HepG2 (cell line): ENCODE measurements at regions not wholly inside any gene's neighbourhood (a gene's known extent, or its start where the extent isn't known, plus 50 kb on each side); places are given as distances from the start of the nearest gene placed in this dataset.

Experiments
- ATAC-seq: fragments of 200-7000 bp; cut with Tn5 transposase; 3 replicates; pipeline ENCODE4 v1.9.1; 2020; ENCODE audit warnings: mild to moderate bottlenecking, moderate library complexity
- BruUV-seq: library from RNA; stranded (reverse); fragments of 400-500 nt; replicated peaks from 2 replicates; lab custom pipeline; 2021; lab: Mats Ljungman, UMichigan
- CTCF ChIA-PET: fragments of 300-600 bp; formaldehyde crosslinking; extraction: SDS; loops from one replicate; lab custom pipeline; 2021; ENCODE audit warnings: low total read pairs, inconsistent platforms, low intra/inter-chr PET ratio; lab: Yijun Ruan, JAX
- POLR2A ChIA-PET: fragments of 350-600 bp; sonication (Branson Sonifier 250); formaldehyde crosslinking; loops from one replicate; lab custom pipeline; 2020; ENCODE audit warnings: antibody characterized with exemption, inconsistent platforms; lab: Yijun Ruan, JAX
- DNase-seq: peaks from one replicate; pipeline ENCODE4 v3.0.0-alpha.2; 2015; ENCODE audit warnings: low spot score
- FAIRE-seq: peaks from 3 replicates; lab custom pipeline; 2011; peaks lifted over from hg19 to GRCh38; lab: Jason Lieb, UNC
- H2AFZ ChIP-seq: one replicate; pipeline ENCODE4 v1.6.1; 2011; ENCODE audit warnings: low read length, inconsistent platforms
- H3K27ac ChIP-seq: fragments of 300-600 bp; 3 replicates; pipeline ENCODE4 v1.8.0; 2011; ENCODE audit warnings: mixed run types, mild to moderate bottlenecking, mixed read lengths, low read length, inconsistent platforms; ENCODE audit not compliant: insufficient read depth; ENCODE audit errors: extremely low read length
- H3K27me3 ChIP-seq, 2 experiments: fragments of 200-600 bp in 1 of 2; 2 replicates in 1 of 2; 3 replicates in 1 of 2; pipeline versions ENCODE4 v1.6.0 to v1.8.0; 2011; ENCODE audit warnings: low read length in 2 of 2, mild to moderate bottlenecking in 2 of 2, moderate library complexity in 2 of 2, inconsistent platforms in 1 of 2; ENCODE audit not compliant: insufficient read depth in 2 of 2, control insufficient read depth in 1 of 2
- H3K36me3 ChIP-seq, 2 experiments: fragments of 200-600 bp in 1 of 2; replicated peaks in 1 of 2; 2 replicates in 1 of 2; 3 replicates in 1 of 2; pipeline versions ENCODE4 v1.5.1 to v1.8.0; 2011; ENCODE audit warnings: low read length in 2 of 2, inconsistent platforms in 1 of 2; ENCODE audit not compliant: insufficient read depth in 2 of 2, control insufficient read depth in 1 of 2
- H3K4me1 ChIP-seq: 2 replicates; pipeline ENCODE4 v1.5.1; 2012; ENCODE audit warnings: low read length, inconsistent platforms; ENCODE audit not compliant: insufficient read depth
- H3K4me2 ChIP-seq: 2 replicates; pipeline ENCODE4 v1.6.0; 2011; ENCODE audit warnings: low read depth, low read length, inconsistent platforms
- H3K4me3 ChIP-seq, 3 experiments: fragments of 200-600 bp in 1 of 3; sonication (generic), shearing (Covaris generic) in 1 of 3; replicated peaks in 1 of 3; 2 replicates each; pipeline ENCODE4 v1.5.1; 2011 to 2016; ENCODE audit warnings: low read length in 3 of 3, inconsistent platforms in 2 of 3, low read depth in 2 of 3, mild to moderate bottlenecking in 2 of 3, control low read depth in 1 of 3, mixed read lengths in 1 of 3; ENCODE audit not compliant: insufficient read depth in 1 of 3
- H3K79me2 ChIP-seq: one replicate; pipeline ENCODE4 v1.6.1; 2011; ENCODE audit warnings: low read length, inconsistent platforms; ENCODE audit not compliant: insufficient read depth
- H3K9ac ChIP-seq: 2 replicates; pipeline ENCODE4 v1.6.0; 2011; ENCODE audit warnings: mild to moderate bottlenecking, low read depth, low read length, inconsistent platforms; ENCODE audit not compliant: insufficient read depth
- H3K9me3 ChIP-seq: 2 replicates; pipeline ENCODE4 v1.5.1; 2012; ENCODE audit warnings: mild to moderate bottlenecking, low read length
- H4K20me1 ChIP-seq: 2 replicates; pipeline ENCODE4 v1.6.0; 2011; ENCODE audit warnings: inconsistent platforms, mild to moderate bottlenecking, low read length, moderate library complexity; ENCODE audit not compliant: insufficient read depth
- CBFB ChIP-seq: sonication (generic); formaldehyde crosslinking; IDR thresholded peaks from 2 replicates; pipeline ENCODE4 v1.4.0; 2020; ENCODE audit warnings: missing genetic modification reagents
- DZIP1 ChIP-seq: sonication (generic); formaldehyde crosslinking; IDR thresholded peaks from 2 replicates; pipeline ENCODE4 v1.5.0; 2020; ENCODE audit warnings: mild to moderate bottlenecking, missing genetic modification reagents
- ERF ChIP-seq: IDR thresholded peaks from 2 replicates; pipeline ENCODE4 v1.6.1; 2018; ENCODE audit warnings: missing biosample characterization, missing genetic modification reagents
- HOXD1 ChIP-seq: sonication (generic); formaldehyde crosslinking; IDR thresholded peaks from 2 replicates; pipeline ENCODE4 v1.5.0; 2020; ENCODE audit warnings: missing genetic modification reagents
- LBX2 ChIP-seq: sonication (generic); formaldehyde crosslinking; IDR thresholded peaks from 2 replicates; pipeline ENCODE4 v1.5.0; 2020; ENCODE audit warnings: missing genetic modification reagents, mild to moderate bottlenecking, borderline replicate concordance
- MNT ChIP-seq: fragments of 450-650 bp; IDR thresholded peaks from 2 replicates; pipeline ENCODE4 v1.6.1; 2016
- PITX1 ChIP-seq: sonication (generic); formaldehyde crosslinking; IDR thresholded peaks from 2 replicates; pipeline ENCODE4 v1.5.1; 2020; ENCODE audit warnings: mild to moderate bottlenecking, missing genetic modification reagents
- TEF ChIP-seq: sonication (generic); formaldehyde crosslinking; IDR thresholded peaks from 2 replicates; pipeline ENCODE4 v1.5.0; 2020; ENCODE audit warnings: missing genetic modification reagents
- ZNF746 ChIP-seq: sonication (generic); formaldehyde crosslinking; IDR thresholded peaks from 2 replicates; pipeline ENCODE4 v1.8.0; 2022; ENCODE audit warnings: mild to moderate bottlenecking, missing genetic modification reagents
- WGBS: methylation state at CpG from one replicate; pipeline ENCODE4 v1.1.6; 2017; ENCODE audit warnings: low lambda C conversion rate; 5-methylcytosine and 5-hydroxymethylcytosine counted together
- in situ Hi-C: cut with HindIII; loops from 2 replicates; pipeline ENCODE4 v1.10.0; 2017; ENCODE audit warnings: low pct_unique_long_range_greater_than_20kb; ENCODE audit not compliant: extremely low pct_ligation_motif_present
- intact Hi-C: fragments of 100-400 bp; cut with micrococcal nuclease; formaldehyde crosslinking; loops from one replicate; pipeline ENCODE4 v1.10.0; 2022; ENCODE audit not compliant: unreplicated experiment

- intact Hi-C loops (no loop called here), in situ Hi-C loops (no loop called here)
- no peak overlapping the region for H3K4me2 ChIP-seq
- ATAC-seq, result no peak
- H4K20me1 ChIP-seq, result no peaks in the 10 kb centered on the region
- no peak overlapping the region for H3K4me3 ChIP-seq
- H3K9me3 ChIP-seq, result peaks cover 21% of the 10 kb centered on the region
- H3K27ac ChIP-seq, result no peak overlapping the region
- DNase-seq, result no peak
- no TSS peak for BruUV-seq
- 0% methylated on average over 2 of the region's 2 CpGs for WGBS
- no peak for FAIRE-seq
- H3K4me1 ChIP-seq, result no peaks in the 10 kb centered on the region
- ChIA-PET POLR2A (no interaction called here), CTCF (no interaction called here)
- no peak overlapping the region for H3K9ac ChIP-seq
- H2AFZ ChIP-seq, result no peak overlapping the region
- TF ChIP-seq LBX2 (no peak), ZNF746 (CRISPR knock-in tag) (no peak), TEF (CRISPR knock-in tag) (no peak), MNT (no peak), HOXD1 (CRISPR knock-in tag) (no peak), CBFB (CRISPR knock-in tag) (no peak), PITX1 (CRISPR knock-in tag) (no peak), DZIP1 (CRISPR knock-in tag) (no peak), ERF (CRISPR knock-in tag) (no peak)
- H3K36me3 ChIP-seq, result no peaks in the 10 kb centered on the region
- no peaks in the 10 kb centered on the region for H3K79me2 ChIP-seq
- no peaks in the 10 kb centered on the region for H3K27me3 ChIP-seq
These were observed 450.6 kb upstream of the ST6GAL2 start for GRCh38 chr2:107336526-107336925.
